ENCODE measurements at regions not wholly inside any gene's neighbourhood (a gene's known extent, or its start where the extent isn't known, plus 50 kb on each side); places are given as distances from the start of the nearest gene placed in this dataset.
"Not testable (repeated sequence)": the region's sequence is repeated elsewhere in the genome, so short reads cannot be mapped to it uniquely, and the experiment has no call there.

DNA sequence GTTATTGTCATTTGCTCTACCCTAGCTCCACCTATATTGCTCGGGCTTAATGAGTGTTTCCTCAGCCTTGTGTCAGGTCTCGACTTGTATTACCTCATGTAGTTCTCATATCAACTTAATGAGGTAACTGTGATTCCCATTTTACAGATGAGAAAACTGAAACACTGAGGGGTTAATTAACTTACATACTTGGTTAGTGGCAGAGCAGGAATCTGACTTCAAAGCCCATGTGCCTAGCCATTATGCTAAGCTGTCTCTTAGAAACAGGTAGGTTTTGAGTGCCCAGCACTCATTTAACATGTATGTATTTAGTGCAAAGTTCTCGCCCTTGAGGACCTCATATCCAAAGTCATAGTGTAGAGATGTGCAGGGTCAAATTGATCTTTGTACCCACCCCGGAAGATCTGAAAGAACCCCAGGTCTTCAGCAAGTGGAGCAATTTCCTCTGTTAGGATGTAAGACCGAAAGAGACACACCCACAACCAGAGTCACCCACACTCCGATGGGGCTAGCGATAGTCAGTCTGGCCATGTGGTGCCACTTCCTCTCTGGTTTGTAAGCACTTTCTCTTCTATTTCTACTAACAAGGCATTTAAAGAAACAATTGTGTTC, 121.0 kb upstream of the SLC39A10 start:
- no peak for DNase-seq

DNA sequence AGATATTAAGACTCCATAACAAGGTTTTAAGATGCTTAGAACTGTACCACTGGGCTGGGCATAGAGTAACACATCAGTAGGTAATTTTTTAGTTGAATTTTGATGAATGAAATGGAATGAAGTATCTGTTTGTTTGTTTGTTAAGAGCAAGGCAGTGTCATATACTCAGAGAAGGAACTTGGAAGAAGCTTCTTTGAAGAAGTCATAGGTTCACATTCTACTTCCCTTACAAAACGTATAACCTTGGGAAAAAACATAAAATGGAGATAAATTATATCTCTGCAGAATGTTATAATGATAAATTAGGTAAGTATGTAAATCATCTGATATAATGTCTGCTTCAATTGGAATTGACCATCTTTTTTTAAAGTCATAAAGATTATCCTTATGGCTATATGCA, 122.1 kb upstream of the SLC39A10 start:
- no peak for DNase-seq

DNA sequence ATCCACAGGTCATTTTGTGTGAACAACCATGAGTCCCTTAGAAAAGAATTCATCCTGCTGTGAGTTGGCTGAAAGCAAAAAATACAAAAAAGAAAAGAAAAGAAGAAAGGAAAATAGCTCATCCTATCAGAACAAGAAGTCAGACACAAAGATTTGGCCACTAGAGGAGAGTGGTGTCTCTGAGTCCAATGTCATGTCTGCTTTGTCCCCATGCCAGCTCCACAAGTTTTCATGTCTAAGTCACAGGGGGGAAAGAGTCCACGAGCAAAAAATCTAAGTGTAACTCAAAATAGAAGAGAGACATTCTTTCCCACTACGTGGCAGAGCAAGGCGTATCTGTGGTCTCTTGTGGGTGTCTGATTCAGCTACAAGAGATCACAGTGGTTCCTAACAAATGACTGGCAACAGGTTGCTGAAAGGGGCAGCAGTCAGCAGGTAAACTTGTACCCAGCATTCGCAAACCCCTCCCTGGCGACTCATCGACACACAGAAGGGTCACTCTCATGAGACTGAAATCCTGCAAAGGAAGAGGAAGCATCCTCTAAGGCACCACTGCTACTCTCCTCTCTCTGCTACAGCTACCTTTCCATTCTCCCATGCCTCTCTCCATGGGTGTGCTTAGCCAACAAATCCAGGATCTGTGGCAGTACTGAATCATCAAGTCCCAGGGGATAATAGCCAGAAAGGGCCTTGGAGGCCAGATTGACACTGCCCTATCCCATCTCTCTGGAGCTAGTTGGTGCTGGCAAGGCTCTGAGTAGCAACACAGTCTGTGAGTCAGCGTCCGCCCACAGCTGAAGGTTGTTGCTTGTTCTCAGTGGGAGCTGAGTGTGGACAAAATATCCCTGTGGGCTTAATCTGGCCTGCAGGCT, 123.0 kb upstream of the SLC39A10 start:
- peak; percentile 80 for DNase-seq

DNA sequence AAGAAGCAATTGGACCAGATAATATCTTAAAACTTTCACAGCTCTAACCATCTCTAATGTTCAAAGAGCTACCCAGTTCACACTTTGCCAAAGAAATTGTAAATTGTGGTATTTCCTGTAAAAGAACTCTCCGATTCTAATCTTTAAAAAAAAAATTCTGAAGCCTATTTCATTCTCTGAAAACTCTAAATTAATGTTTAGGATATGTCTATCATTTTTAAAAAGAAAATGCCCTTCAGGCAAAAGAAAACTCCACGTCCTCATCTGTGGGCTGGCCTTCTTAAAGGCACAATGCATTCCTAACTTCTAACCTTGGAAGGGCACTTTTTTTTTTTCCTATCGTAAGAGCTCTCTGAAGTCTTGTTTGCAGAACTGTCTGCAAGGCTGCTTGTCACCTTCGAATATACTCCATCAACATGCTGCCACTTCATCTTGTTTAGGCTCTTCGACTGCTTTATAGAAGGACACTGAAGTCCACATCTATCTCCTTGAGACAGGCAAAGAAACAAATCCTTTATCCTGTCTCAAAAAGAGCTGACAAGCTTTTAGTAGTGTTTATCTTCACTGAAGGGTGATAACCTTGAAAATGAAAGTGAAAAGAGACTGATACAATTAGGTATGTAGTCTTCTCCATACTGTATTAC, 124.3 kb upstream of the SLC39A10 start:
- DNase-seq = peak; percentile 40

DNA sequence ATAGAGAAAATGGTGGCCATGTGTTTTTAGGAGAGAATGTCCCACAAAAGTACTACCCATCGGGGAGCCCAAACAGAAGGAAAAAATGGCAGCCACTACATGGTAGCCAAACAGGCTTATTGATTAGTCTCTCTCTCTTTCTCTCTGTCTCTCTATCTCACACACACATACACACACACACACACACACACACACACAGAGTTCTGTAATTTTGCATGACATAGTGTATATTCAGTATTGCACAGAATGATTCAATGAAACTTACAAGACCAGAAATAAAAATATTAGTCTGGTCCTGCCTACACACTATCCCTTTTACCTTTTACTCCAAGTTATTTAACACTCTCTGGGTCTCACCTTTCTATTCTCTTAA, 124.8 kb upstream of the SLC39A10 start:
- DNase-seq = no peak

DNA sequence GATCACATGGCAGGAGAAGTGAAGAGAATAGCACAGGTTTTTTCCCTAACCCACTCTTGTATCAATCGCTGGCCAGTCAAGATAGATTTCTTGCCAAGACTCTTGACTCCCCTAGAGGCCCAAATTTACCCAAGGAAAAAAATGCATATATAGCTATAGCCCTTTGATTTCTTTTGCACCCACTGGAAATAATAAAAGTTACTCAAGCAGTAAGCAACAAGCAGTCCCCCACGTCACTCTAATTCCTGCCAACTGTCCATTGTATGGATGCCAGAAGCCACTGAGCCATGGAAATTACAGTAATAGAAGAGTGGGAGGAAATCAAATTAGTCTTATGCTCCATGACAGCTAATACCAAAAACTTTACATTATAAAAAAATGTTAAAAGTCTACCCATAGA, 125.3 kb upstream of the SLC39A10 start:
- peak; percentile 67 for DNase-seq

DNA sequence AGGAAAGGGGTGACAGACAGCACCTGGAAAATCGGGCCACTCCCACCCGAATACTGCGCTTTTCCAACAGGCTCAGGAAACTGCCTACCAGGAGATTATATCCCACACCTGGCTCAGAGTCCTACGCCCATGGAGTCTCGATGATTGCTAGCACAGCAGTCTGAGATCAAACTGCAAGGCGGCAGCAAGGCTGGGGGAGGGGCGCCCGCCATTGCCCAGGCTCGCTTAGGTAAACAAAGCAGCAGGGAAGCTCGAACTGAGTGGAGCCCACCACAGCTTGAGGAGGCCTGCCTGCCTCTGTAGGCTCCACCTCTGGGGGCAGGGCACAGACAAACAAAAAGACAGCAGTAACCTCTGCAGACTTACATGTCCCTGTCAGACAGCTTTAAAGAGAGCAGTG, 133.8 kb upstream of the SLC39A10 start:
- not testable (repeated sequence) for DNase-seq

DNA sequence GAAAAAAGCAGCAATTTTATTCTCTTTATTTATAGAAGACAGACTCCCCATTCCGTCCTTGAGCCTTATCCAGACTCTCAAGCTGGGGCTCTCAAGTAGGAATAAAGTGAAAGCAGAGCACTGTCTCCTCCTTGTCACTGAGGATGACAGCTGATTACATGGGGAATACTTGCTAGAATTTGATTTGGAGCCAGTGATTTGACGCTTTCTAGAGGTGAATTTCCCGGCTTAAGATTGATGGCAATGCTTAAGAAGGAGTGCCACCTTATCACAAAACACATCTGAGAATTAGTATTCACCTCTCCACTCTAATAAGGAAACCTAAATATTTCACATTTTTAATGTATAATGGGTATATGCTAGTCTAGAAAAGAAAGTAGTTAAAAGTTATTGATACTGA, 135.4 kb upstream of the SLC39A10 start:
- DNase-seq = no peak

DNA sequence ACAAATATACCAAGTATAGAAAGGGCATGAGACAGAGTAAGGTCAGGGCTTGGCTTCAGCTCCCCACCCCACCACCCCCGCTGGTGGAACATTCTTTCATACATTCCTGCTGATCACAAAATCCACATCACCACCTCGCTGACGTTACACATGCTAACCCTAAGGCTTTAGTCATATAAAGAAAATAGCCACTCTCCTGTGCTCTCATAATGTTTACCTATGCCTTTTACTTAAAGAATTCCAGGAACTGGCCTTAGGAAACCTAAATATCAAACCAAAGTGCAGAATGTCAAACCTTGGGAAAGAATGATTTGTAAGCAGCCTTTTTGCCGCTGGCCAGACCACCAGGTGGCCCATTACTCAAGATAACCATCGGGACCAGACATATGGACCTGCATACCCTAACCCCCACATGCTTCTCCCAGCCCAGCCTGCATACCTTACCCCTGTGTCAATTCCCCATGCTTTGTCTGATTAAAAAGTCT, 136.3 kb upstream of the SLC39A10 start:
- peak; percentile 97 for DNase-seq

DNA sequence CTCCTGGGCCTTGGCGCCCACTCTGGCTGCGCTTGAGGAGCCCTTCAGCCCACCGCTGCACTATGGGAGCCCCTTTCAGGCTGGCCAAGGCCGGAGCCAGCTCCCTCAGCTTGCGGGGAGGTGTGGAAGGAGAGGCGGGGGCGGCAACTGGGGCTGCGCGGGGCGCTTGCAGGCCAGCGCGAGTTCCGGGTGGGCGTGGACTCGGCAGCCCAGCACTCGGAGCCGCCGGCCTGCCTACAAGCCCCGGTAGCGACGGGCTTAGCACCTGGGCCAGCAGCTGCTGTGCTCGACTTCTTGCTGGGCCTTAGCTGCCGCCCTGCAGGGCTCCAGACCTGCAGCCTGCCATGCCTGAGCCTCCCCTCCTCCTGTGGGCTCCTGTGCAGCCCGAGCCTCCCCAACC, 141.5 kb upstream of the SLC39A10 start:
- no peak for DNase-seq

DNA sequence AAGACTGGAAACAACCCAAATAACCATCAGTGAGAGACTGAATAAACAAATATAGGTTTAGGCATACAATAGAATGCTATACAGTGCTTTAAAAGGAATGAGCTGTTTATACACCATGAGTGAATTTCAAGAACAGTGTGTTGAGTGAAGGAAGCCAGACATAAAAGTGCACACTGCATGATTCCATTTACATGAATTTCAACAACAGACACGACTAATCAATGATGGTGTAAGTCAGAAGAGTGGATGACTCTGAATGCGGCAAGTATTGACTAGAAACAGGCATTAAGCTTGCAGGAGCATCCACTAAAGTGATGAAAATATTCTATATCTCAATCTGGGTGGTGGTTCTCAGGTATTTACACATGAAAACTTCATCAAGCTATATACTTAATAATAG, 142.7 kb upstream of the SLC39A10 start:
- DNase-seq = no peak

DNA sequence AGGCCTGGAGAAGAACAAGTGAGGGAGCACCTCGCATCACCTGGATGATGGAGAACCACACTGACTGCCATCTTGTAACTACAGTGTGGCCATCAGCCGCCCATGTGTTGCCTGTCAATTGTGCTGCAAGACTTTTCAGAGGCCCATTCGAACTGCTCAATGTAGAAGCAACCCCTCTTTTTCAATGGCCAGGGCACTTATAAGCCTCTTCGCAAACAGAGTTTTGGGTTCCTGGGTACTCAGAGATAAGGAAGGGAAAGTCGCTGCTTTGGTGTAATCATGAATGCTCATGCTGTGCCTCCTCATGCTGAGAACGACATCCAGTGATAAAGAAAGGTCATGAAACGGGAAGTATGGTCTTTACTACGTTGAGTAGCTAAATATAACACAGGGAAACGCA, 143.9 kb upstream of the SLC39A10 start:
- DNase-seq = no peak

DNA sequence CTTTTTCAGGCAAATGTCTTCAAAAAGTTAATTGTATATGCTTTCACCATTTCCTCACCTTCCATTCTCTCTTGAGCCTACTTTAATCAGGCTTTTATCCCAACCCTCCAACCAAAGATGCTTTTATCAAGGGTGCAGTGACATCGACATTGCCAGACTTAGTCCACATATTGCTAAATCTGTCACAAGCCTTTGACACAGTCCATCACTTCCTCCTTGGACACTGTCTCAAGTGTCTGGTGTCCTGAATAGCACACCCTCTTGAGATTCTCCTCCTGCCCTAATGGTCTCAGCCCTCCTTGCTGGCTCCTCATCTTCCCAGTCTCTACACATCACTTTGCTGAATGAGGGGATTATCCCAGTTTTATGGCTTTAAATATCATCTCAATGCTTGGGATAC, 147.5 kb upstream of the SLC39A10 start:
- DNase-seq = no peak

DNA sequence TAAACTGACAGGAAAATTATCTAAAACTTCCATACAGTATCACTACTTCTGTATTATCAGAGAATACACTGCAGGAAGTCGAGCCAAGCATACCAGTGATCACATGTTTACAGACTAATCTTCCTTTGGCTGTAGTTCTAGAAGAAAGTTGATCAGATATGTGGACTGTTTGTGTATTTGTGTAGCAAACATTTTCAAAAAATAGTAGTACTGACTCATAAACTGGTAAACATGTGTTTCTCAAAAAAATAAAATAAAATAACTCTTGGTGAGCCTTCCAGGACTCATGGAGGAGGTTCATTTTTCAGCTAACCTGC, 148.9 kb upstream of the SLC39A10 start:
- DNase-seq = no peak

DNA sequence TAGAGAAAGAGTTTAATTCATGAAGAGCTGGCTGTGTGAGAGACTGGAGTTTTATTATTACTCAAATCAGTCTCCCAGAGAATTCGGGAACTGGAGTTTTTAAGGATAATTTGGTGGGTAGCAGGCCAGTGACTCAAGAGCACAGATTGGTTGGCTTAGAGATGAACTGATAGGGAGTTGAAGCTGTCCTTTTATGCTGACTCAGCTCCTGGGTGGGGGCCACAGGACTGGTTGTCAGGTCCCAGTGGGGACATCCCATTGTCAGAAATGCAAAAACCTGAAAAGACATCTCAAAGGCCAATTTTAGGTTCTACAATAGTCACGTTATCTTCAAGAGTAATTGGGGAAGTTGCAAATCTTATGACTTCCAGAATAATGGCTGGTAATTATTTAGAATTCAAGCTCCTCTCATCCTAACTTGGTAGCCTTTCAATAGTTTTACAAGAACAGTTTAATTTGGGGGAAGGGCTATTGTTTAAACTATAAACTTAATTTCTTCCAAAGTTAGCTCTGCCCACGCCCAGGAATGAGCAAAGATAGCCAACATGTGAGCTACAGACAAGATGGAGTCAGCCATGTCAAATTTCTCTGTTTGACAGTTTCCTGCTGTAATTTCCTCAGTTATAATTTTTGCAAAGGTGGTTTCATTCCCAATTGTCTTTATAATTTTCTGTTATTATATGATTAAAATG, 149.4 kb upstream of the SLC39A10 start:
- no peak for DNase-seq

DNA sequence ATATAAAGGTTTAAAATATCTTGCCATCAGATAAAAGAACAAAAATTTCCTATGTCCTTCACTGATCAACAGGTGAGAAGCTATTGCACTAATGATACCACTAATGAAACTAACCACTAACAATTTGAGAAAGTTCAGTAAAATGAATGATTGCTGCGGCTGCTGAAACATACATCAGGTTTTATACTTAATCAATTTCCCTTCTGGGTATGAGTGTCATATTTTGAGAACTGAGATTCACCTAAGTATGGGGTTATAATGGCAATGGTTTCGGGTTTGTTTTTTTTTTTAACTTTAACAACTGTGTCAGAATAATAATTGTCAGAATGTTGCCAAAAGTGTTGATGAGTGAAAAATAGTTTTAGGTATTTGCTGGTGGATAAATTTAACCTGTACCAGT, 151.3 kb upstream of the SLC39A10 start:
- no peak for DNase-seq

DNA sequence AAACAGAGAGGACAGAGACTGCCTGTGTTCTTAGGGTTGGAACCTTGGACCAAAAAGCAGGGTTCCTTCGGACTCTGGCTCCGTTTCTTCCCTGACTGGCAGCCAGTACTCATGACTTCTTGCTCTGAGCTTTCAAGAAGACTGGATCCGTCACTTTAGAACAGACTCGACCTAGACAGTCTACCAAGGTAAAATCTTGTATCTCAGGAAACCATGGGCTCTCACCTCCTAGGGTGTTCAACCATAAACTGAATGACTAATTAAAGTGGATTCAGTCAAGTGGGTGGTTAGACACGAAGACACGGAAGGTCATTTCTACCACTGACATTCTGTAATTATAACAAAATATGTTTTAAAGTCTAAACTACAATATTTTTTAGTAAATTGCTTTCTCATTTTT, 153.8 kb upstream of the SLC39A10 start:
- DNase-seq = no peak

DNA sequence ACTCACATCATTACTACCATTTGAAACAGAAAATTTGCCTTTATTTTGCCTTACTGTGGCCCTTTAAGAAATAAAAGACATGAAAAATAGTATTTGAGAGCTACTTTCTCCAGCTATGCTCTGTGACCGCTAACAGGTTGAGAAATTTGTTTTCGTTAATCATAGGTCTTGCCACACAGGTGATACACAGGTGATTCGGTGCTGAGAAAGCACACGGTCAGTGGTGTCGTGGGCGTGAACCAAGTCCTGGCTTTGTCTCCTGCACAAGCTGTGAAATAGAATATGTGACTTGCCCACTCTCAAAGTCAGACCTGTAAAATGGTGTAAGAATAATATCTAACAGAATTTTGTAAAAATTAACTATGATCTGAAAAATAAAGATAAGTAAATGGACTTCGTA, 155.3 kb upstream of the SLC39A10 start:
- no peak for DNase-seq

DNA sequence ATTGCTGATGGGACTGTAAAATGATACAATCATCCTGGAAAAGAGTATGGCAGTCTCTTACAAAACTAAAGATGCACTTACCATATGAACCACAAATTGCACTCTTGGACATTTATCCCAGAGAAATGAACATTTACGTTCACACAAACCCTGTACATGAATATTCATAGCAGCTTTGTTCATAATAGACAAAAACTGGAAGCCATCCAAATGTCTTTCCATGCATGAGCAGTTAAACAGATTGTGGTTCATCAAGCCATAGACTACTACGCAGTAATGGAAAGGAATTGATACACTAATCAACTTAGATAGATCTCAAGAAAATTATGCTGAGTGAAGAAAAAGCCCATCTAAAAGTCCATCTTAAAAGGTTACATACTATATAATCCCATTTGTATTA, 156.1 kb upstream of the SLC39A10 start:
- no peak for DNase-seq

DNA sequence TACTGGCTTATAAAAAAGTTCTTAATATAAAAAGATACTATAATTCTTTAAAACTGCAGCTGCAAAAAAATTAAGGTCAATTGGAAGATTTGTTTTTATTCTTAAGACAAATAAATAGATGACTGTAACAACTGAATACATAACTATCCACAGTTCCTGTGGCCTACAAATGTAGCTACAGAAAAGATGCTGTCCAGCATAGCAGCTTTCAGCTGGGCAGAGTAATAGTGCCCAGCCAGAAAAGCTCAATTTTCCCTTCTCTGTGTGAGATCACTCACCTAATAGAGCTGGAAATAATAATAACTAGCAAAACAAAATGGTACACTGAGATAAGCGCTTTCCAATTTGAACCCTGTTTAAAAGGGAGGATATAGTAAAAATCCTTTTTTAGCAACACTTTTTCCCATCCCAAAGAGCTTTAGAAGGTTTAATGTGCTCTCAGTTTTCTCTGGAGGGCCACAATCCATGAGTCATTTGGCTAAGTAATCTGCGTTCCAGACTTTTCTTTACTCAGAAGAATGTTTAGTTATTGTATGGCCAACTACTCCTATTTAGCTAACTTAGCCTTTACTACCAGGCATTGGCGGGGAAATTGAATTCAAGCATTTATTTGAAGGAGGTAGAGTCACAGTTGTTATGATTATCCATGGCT, 158.1 kb upstream of the SLC39A10 start:
- DNase-seq = no peak

DNA sequence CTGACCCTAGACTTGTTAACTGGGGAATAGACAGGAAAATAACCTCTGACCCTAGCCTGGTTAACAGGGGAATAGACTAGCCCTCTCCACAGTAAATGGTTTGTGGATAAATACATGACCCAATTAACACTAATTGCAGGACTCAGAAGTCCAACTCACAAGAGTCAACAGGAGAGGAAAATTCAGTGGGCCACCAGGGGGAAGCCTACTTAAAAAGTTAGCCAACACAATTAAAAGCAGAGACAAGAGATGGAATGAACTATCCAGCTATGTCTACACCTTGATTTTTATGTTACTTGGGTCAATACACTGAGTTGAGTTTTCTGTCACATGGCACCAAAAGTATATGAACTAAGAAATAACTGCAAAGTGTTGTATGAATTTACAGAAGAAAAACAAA, 158.8 kb upstream of the SLC39A10 start:
- DNase-seq = no peak

DNA sequence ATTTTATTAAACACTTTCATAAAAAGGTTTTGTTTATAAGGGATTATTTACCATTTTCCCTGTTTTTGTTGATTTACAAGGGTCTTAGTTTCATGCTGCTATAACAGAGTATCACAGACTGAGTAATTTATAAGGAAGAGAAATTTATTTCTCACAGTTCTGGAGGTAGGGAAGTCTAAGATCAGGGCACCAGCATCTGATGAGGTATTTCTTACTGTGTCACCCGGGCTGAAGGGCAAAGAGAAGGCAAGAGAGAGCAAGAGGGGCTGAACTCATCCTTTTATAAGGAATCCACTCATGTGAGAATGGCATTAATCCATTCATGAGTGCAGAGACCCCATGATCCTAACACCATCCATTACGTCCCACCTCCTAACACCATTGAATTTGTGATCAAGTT, 160.0 kb upstream of the SLC39A10 start:
- DNase-seq = no peak

DNA sequence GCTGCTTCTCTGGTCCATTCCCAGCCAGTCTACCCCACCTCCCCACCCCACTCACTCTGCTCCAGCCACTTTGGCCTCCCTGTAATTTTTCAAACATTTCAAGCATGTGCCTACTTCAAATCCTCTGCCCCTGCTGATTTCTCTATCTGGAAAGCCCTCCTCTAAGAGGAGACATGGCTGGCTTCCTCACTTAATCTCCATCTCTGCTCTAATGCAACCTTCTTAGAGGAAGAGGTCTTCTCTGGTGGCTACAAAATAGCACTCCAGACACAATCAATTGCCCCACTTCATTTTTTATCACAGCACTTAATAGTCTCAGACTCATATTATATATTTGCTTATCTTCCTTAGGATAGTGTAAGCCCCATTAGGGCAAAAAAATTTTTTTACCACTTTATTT, 161.1 kb upstream of the SLC39A10 start:
- no peak for DNase-seq
